HCT116 (cell line): ENCODE measurements at regions not wholly inside any gene's neighbourhood (a gene's known extent, or its start where the extent isn't known, plus 50 kb on each side); places are given as distances from the start of the nearest gene placed in this dataset.

ENCODE experiments used
- ATAC-seq: fragments of 200-7000 bp; cut with Tn5 transposase; 2 replicates; pipeline ENCODE4 v1.9.1; 2020; ENCODE audit warnings: mild to moderate bottlenecking, moderate library complexity
- BruUV-seq: library from RNA; stranded (reverse); fragments of 400-500 nt; replicated peaks from 2 replicates; lab custom pipeline; 2021; lab: Mats Ljungman, UMichigan
- CTCF ChIA-PET: fragments of 300-600 bp; sonication (Branson Sonifier 250); formaldehyde crosslinking; loops from one replicate; lab custom pipeline; 2021; ENCODE audit warnings: antibody characterized with exemption; lab: Charles Lee
- POLR2A ChIA-PET: fragments of 300-600, 350-600 bp; sonication (Branson Sonifier 250); formaldehyde crosslinking; loops from one replicate; lab custom pipeline; 2021; ENCODE audit warnings: antibody characterized with exemption; lab: Charles Lee
- RAD21 ChIA-PET, 2 experiments: fragments of 300-600 bp; sonication (Branson Sonifier 250); formaldehyde crosslinking; loops; one replicate each; lab custom pipeline; 2023; ENCODE audit warnings: low total read pairs in 2 of 2; ENCODE audit not compliant: uncharacterized antibody in 2 of 2, unreplicated experiment in 2 of 2, low non-redundant PET in 1 of 2; lab: Charles Lee
- DNase-seq: peaks from one replicate; pipeline ENCODE4 v3.0.0-alpha.2; 2010; ENCODE audit warnings: low read depth, low spot score
- H2AFZ ChIP-seq: fragments of 200-600 bp; shearing (Covaris generic), sonication (generic); 2 replicates; pipeline ENCODE4 v1.6.1; 2017; ENCODE audit warnings: low read depth, mixed run types, mixed read lengths, antibody characterized with exemption, low read length; ENCODE audit not compliant: poor library complexity, severe bottlenecking
- H3K27ac ChIP-seq: 2 replicates; pipeline ENCODE4 v1.5.1; 2012; ENCODE audit warnings: low read depth, low read length
- H3K27me3 ChIP-seq: fragments of 200-600 bp; sonication (generic); 2 replicates; pipeline ENCODE4 v1.6.1; 2016; ENCODE audit warnings: mixed run types, low read length, mixed read lengths; ENCODE audit not compliant: insufficient read depth
- H3K36me3 ChIP-seq, 2 experiments: fragments of 200-500 bp in 1 of 2; fragments of 200-600 bp in 1 of 2; sonication (Bioruptor generic) in 1 of 2; sonication (generic) in 1 of 2; 2 replicates each; pipeline versions ENCODE4 v1.5.1 to v1.6.1; 2014 to 2016; ENCODE audit warnings: low read length in 2 of 2, inconsistent platforms in 1 of 2, mixed read lengths in 1 of 2, mixed run types in 1 of 2; ENCODE audit not compliant: insufficient read depth in 2 of 2, control insufficient read depth in 1 of 2
- H3K4me1 ChIP-seq, 2 experiments: fragments of 200-600 bp in 1 of 2; sonication (generic) in 1 of 2; 2 replicates each; pipeline versions ENCODE4 v1.5.1 to v1.6.1; 2012 to 2017; ENCODE audit warnings: low read length in 2 of 2, inconsistent platforms in 1 of 2, mild to moderate bottlenecking in 1 of 2, mixed read lengths in 1 of 2, mixed run types in 1 of 2, moderate library complexity in 1 of 2; ENCODE audit not compliant: insufficient read depth in 2 of 2, control insufficient read depth in 1 of 2
- H3K4me2 ChIP-seq: fragments of 200-600 bp; sonication (generic); 2 replicates; pipeline ENCODE4 v1.6.1; 2017; ENCODE audit warnings: mixed run types, low read length, mixed read lengths
- H3K4me3 ChIP-seq, 2 experiments: fragments of 200-600 bp in 1 of 2; sonication (generic) in 1 of 2; replicated peaks in 1 of 2; 2 replicates each; pipeline ENCODE4 v1.5.1; 2011 to 2016; ENCODE audit warnings: low read length in 2 of 2, control low read depth in 1 of 2, low read depth in 1 of 2, mild to moderate bottlenecking in 1 of 2, mixed read lengths in 1 of 2, mixed run types in 1 of 2
- H3K79me2 ChIP-seq: fragments of 200-600 bp; sonication (generic); 2 replicates; pipeline ENCODE4 v1.6.1; 2017; ENCODE audit warnings: mild to moderate bottlenecking, mixed run types, low read length, moderate library complexity, mixed read lengths; ENCODE audit not compliant: insufficient read depth
- H3K9ac ChIP-seq: fragments of 200-600 bp; sonication (generic); 2 replicates; pipeline ENCODE4 v1.6.1; 2016; ENCODE audit warnings: low read length, mixed read lengths
- H3K9me2 ChIP-seq: fragments of 200-600 bp; sonication (generic), shearing (Covaris generic); 2 replicates; pipeline ENCODE4 v1.6.1; 2017; ENCODE audit warnings: mixed run types, mild to moderate bottlenecking, moderate library complexity; ENCODE audit not compliant: insufficient read depth
- H3K9me3 ChIP-seq, 2 experiments: fragments of 200-500 bp in 1 of 2; fragments of 200-600 bp in 1 of 2; sonication (Bioruptor generic) in 1 of 2; sonication (generic) in 1 of 2; 2 replicates each; pipeline ENCODE4 v1.6.1; 2014 to 2017; ENCODE audit warnings: low read length in 2 of 2, mixed read lengths in 2 of 2, inconsistent platforms in 1 of 2, low read depth in 1 of 2, mild to moderate bottlenecking in 1 of 2, mixed run types in 1 of 2, moderate library complexity in 1 of 2; ENCODE audit not compliant: control insufficient read depth in 1 of 2, insufficient read depth in 1 of 2
- H4K20me1 ChIP-seq: fragments of 200-600 bp; sonication (generic), shearing (Covaris generic); 2 replicates; pipeline ENCODE4 v1.6.1; 2017; ENCODE audit warnings: mixed run types, mild to moderate bottlenecking, moderate library complexity; ENCODE audit not compliant: insufficient read depth
- CBX3 ChIP-seq: IDR thresholded peaks from 2 replicates; pipeline ENCODE4 v1.6.1; 2012; ENCODE audit warnings: low read depth
- CEBPB ChIP-seq: IDR thresholded peaks from 2 replicates; pipeline ENCODE4 v1.6.1; 2012; ENCODE audit warnings: low read depth
- EGR1 ChIP-seq: IDR thresholded peaks from 2 replicates; pipeline ENCODE4 v1.6.1; 2012; ENCODE audit warnings: low read depth
- FOSL1 ChIP-seq: IDR thresholded peaks from 2 replicates; pipeline ENCODE4 v1.6.1; 2012; ENCODE audit warnings: low read depth
- JUND ChIP-seq: IDR thresholded peaks from 2 replicates; pipeline ENCODE4 v1.6.1; 2012
- POLR2A ChIP-seq: IDR thresholded peaks from 2 replicates; pipeline ENCODE4 v1.7.0; 2011; ENCODE audit warnings: borderline replicate concordance; ENCODE audit not compliant: insufficient read depth, insufficient read length; ENCODE audit errors: extremely low read depth
- SP1 ChIP-seq: IDR thresholded peaks from 2 replicates; pipeline ENCODE4 v1.6.1; 2012; ENCODE audit warnings: low read depth
- SRF ChIP-seq: IDR thresholded peaks from 2 replicates; pipeline ENCODE4 v1.6.1; 2012; ENCODE audit warnings: low read depth
- TCF7L2 ChIP-seq: IDR thresholded peaks from 2 replicates; pipeline ENCODE4 v1.7.0; 2011; ENCODE audit warnings: borderline replicate concordance, inconsistent platforms; ENCODE audit not compliant: insufficient read depth, insufficient read length; ENCODE audit errors: extremely low read depth
- ZFX ChIP-seq: fragments of 450-650 bp; IDR thresholded peaks from 2 replicates; pipeline ENCODE4 v1.6.1; 2017
- intact Hi-C: fragments of 100-400 bp; cut with micrococcal nuclease; formaldehyde crosslinking; loops from 2 replicates; pipeline ENCODE4 v1.10.0; 2022
- TF ChIP-seq, protein P1 (sequence below): IDR thresholded peaks from 2 replicates; pipeline ENCODE4 v1.6.1; 2011; ENCODE audit warnings: mild to moderate bottlenecking, low read length, moderate library complexity; ENCODE audit not compliant: insufficient replicate concordance; ENCODE audit errors: extremely low read depth
- TF ChIP-seq, protein P2 (sequence below): IDR thresholded peaks from 2 replicates; pipeline ENCODE4 v1.6.1; 2012
- TF ChIP-seq, protein P3 (sequence below), 3 experiments: fragments of 200-600 bp in 1 of 3; sonication (generic) in 1 of 3; IDR thresholded peaks in 2 of 3; conservative IDR thresholded peaks in 1 of 3; 2 replicates each; pipeline ENCODE4 v1.5.1; 2012 to 2017; ENCODE audit warnings: low read depth in 2 of 3, low read length in 2 of 3, antibody characterized with exemption in 1 of 3, borderline replicate concordance in 1 of 3, control low read depth in 1 of 3, mild to moderate bottlenecking in 1 of 3, mixed read lengths in 1 of 3, mixed run types in 1 of 3, moderate library complexity in 1 of 3; ENCODE audit not compliant: insufficient read depth in 1 of 3
- TF ChIP-seq, protein P4 (sequence below): IDR thresholded peaks from 2 replicates; pipeline ENCODE4 v1.6.1; 2012

DNA sequence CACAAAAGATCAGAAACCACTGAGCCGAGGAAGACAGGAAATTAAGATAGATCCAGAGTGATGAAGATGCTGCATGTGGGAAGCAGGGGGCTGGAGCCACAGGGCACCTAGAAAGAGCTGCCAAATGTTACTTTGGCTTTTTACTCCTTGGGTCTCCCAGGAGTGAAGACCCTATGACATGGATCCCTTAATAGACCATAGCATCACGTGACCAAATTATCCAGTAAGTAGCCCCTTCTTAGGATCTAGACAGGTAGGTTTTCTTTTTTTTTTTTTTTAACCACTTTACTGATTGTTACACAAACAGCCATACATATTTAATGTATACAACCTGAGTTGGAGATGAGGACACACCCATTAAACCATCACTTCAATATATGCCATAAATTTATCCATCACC, 183.9 kb upstream of the SOX21 start:
- no peaks in the 10 kb centered on the region for H3K36me3 ChIP-seq
- CTCF ChIA-PET, result no interaction called here

More for the DNA sequence above, 183.9 kb upstream of the SOX21 start:
- H3K27me3 ChIP-seq, result peaks cover 41% of the 10 kb centered on the region
- H3K9me2 ChIP-seq, result no peaks in the 10 kb centered on the region
- H3K4me2 ChIP-seq, result no peak overlapping the region
- POLR2A ChIA-PET, result no interaction called here
- no peak overlapping the region for H3K27ac ChIP-seq
- intact Hi-C loops, result no loop called here
- H3K4me1 ChIP-seq, result no peaks in the 10 kb centered on the region
- H3K9ac ChIP-seq, result no peak overlapping the region
- no TSS peak for BruUV-seq
- no peak overlapping the region for H2AFZ ChIP-seq
- TF ChIP-seq, protein P1, sequence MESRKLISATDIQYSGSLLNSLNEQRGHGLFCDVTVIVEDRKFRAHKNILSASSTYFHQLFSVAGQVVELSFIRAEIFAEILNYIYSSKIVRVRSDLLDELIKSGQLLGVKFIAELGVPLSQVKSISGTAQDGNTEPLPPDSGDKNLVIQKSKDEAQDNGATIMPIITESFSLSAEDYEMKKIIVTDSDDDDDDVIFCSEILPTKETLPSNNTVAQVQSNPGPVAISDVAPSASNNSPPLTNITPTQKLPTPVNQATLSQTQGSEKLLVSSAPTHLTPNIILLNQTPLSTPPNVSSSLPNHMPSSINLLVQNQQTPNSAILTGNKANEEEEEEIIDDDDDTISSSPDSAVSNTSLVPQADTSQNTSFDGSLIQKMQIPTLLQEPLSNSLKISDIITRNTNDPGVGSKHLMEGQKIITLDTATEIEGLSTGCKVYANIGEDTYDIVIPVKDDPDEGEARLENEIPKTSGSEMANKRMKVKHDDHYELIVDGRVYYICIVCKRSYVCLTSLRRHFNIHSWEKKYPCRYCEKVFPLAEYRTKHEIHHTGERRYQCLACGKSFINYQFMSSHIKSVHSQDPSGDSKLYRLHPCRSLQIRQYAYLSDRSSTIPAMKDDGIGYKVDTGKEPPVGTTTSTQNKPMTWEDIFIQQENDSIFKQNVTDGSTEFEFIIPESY, result no peak
- no peak for TF ChIP-seq POLR2A
- TF ChIP-seq JUND, result no peak
- TF ChIP-seq, protein P2, sequence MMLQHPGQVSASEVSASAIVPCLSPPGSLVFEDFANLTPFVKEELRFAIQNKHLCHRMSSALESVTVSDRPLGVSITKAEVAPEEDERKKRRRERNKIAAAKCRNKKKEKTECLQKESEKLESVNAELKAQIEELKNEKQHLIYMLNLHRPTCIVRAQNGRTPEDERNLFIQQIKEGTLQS, result no peak
- no peak for TF ChIP-seq TCF7L2
- no peak for TF ChIP-seq SP1
- TF ChIP-seq ZFX, result no peak
- TF ChIP-seq CEBPB, result no peak
- TF ChIP-seq FOSL1, result no peak
- TF ChIP-seq, protein P3, sequence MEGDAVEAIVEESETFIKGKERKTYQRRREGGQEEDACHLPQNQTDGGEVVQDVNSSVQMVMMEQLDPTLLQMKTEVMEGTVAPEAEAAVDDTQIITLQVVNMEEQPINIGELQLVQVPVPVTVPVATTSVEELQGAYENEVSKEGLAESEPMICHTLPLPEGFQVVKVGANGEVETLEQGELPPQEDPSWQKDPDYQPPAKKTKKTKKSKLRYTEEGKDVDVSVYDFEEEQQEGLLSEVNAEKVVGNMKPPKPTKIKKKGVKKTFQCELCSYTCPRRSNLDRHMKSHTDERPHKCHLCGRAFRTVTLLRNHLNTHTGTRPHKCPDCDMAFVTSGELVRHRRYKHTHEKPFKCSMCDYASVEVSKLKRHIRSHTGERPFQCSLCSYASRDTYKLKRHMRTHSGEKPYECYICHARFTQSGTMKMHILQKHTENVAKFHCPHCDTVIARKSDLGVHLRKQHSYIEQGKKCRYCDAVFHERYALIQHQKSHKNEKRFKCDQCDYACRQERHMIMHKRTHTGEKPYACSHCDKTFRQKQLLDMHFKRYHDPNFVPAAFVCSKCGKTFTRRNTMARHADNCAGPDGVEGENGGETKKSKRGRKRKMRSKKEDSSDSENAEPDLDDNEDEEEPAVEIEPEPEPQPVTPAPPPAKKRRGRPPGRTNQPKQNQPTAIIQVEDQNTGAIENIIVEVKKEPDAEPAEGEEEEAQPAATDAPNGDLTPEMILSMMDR (IDR thresholded peaks at IDR 0.05 in 2 of 3, conservative IDR thresholded peaks at IDR 0.05 in 1 of 3; ENCODE audit: borderline replicate concordance in 1 of 3, insufficient read depth in 1 of 3, low read depth in 2 of 3, low read length in 2 of 3), result no peak
- no peak for TF ChIP-seq SRF
- TF ChIP-seq EGR1, result no peak
- TF ChIP-seq CBX3, result no peak
- TF ChIP-seq, protein P4, sequence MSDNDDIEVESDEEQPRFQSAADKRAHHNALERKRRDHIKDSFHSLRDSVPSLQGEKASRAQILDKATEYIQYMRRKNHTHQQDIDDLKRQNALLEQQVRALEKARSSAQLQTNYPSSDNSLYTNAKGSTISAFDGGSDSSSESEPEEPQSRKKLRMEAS, result no peak
- H3K79me2 ChIP-seq, result no peaks in the 10 kb centered on the region
- no peak for ATAC-seq
- no peak overlapping the region for H3K4me3 ChIP-seq
- no peak for DNase-seq
- RAD21 ChIA-PET, result no interaction called here
- no peaks in the 10 kb centered on the region; the same call in 1 of the 2 replicates for H4K20me1 ChIP-seq
- no peaks in the 10 kb centered on the region for H3K9me3 ChIP-seq
